H9 (cell line): ENCODE measurements at regions not wholly inside any gene's neighbourhood (a gene's known extent, or its start where the extent isn't known, plus 50 kb on each side); places are given as distances from the start of the nearest gene placed in this dataset.

Source experiments
- DNase-seq: peaks from one replicate; pipeline ENCODE4 v3.0.0-alpha.2; 2017
- H2AFZ ChIP-seq: one replicate; pipeline ENCODE4 v1.6.1; 2013; ENCODE audit warnings: mild to moderate bottlenecking, low read length, control low read depth, moderate library complexity
- H2AK5ac ChIP-seq: 2 replicates; pipeline ENCODE4 v1.6.1; 2013; ENCODE audit warnings: low read length, control low read depth, mixed read lengths; ENCODE audit not compliant: insufficient read length
- H2BK120ac ChIP-seq: one replicate; pipeline ENCODE4 v1.6.1; 2013; ENCODE audit warnings: low read depth, mild to moderate bottlenecking, low read length, control low read depth, inconsistent platforms; ENCODE audit not compliant: poor library complexity, severe bottlenecking
- H2BK12ac ChIP-seq: 2 replicates; pipeline ENCODE4 v1.6.1; 2013; ENCODE audit warnings: low read length, control low read depth, mixed read lengths, low read depth; ENCODE audit not compliant: insufficient read length
- H2BK15ac ChIP-seq: 2 replicates; pipeline ENCODE4 v1.6.1; 2013; ENCODE audit warnings: low read depth, low read length, control low read depth
- H2BK20ac ChIP-seq: one replicate; pipeline ENCODE4 v1.6.1; 2013; ENCODE audit warnings: low read depth, mild to moderate bottlenecking, low read length, control low read depth, inconsistent platforms; ENCODE audit not compliant: poor library complexity, severe bottlenecking
- H2BK5ac ChIP-seq: 2 replicates; pipeline ENCODE4 v1.6.1; 2013; ENCODE audit warnings: low read length, control low read depth, mixed read lengths; ENCODE audit not compliant: insufficient read length
- H3K14ac ChIP-seq: 2 replicates; pipeline ENCODE4 v1.6.1; 2013; ENCODE audit warnings: low read length, control low read depth; ENCODE audit not compliant: insufficient read depth
- H3K18ac ChIP-seq: 2 replicates; pipeline ENCODE4 v1.6.1; 2013; ENCODE audit warnings: low read depth, mild to moderate bottlenecking, mixed read lengths, low read length, control low read depth; ENCODE audit not compliant: insufficient read length
- H3K23ac ChIP-seq: 2 replicates; pipeline ENCODE4 v1.6.1; 2013; ENCODE audit warnings: low read length, control low read depth, mixed read lengths, low read depth; ENCODE audit not compliant: insufficient read length
- H3K23me2 ChIP-seq: 2 replicates; pipeline ENCODE4 v1.6.1; 2013; ENCODE audit warnings: low read depth, mild to moderate bottlenecking, mixed read lengths, low read length, control low read depth; ENCODE audit not compliant: insufficient read length, poor library complexity, severe bottlenecking
- H3K27ac ChIP-seq: 2 replicates; pipeline ENCODE4 v1.5.1; 2013; ENCODE audit warnings: low read length, control low read depth, mixed read lengths, low read depth; ENCODE audit not compliant: insufficient read length
- H3K27me3 ChIP-seq: 2 replicates; pipeline ENCODE4 v1.6.1; 2013; ENCODE audit warnings: low read length, control low read depth, inconsistent platforms; ENCODE audit not compliant: insufficient read depth
- H3K4ac ChIP-seq: 2 replicates; pipeline ENCODE4 v1.6.1; 2013; ENCODE audit warnings: low read depth, mild to moderate bottlenecking, control low read depth, inconsistent platforms, low read length, moderate library complexity
- H3K4me1 ChIP-seq: 2 replicates; pipeline ENCODE4 v1.6.1; 2013; ENCODE audit warnings: low read length, control low read depth, inconsistent platforms; ENCODE audit not compliant: insufficient read depth
- H3K4me2 ChIP-seq: 2 replicates; pipeline ENCODE4 v1.6.1; 2013; ENCODE audit warnings: low read length, control low read depth, mixed read lengths; ENCODE audit not compliant: insufficient read length, insufficient read depth
- H3K56ac ChIP-seq: 2 replicates; pipeline ENCODE4 v1.6.1; 2013; ENCODE audit warnings: low read depth, mild to moderate bottlenecking, mixed read lengths, low read length, control low read depth; ENCODE audit not compliant: insufficient read length
- H3K79me1 ChIP-seq: 2 replicates; pipeline ENCODE4 v1.6.1; 2013; ENCODE audit warnings: low read depth, mild to moderate bottlenecking, moderate library complexity, low read length, control low read depth, inconsistent platforms; ENCODE audit not compliant: insufficient read depth, poor library complexity, severe bottlenecking
- H3K79me2 ChIP-seq: 2 replicates; pipeline ENCODE4 v1.6.1; 2013; ENCODE audit warnings: low read length, control low read depth, inconsistent platforms; ENCODE audit not compliant: insufficient read depth
- H3K9ac ChIP-seq: 2 replicates; pipeline ENCODE4 v1.6.1; 2013; ENCODE audit warnings: low read length, control low read depth, mixed read lengths; ENCODE audit not compliant: insufficient read length; ENCODE audit errors: extremely low read depth
- H3K9me3 ChIP-seq: one replicate; pipeline ENCODE4 v1.6.1; 2013; ENCODE audit warnings: low read depth, low read length, inconsistent platforms; ENCODE audit not compliant: control insufficient read depth
- H3T11ph ChIP-seq: one replicate; pipeline ENCODE4 v1.6.1; 2013; ENCODE audit warnings: mild to moderate bottlenecking, low read length, control low read depth, inconsistent platforms
- H4K20me1 ChIP-seq: one replicate; pipeline ENCODE4 v1.6.1; 2013; ENCODE audit not compliant: control insufficient read depth, insufficient read length, insufficient read depth
- H4K5ac ChIP-seq: 2 replicates; pipeline ENCODE4 v1.6.1; 2013; ENCODE audit warnings: low read depth, mild to moderate bottlenecking, mixed read lengths, low read length, control low read depth; ENCODE audit not compliant: insufficient read length
- H4K8ac ChIP-seq: replicated peaks from 2 replicates; pipeline ENCODE4 v1.6.1; 2013; ENCODE audit warnings: low read length, control low read depth, mixed read lengths, low read depth; ENCODE audit not compliant: insufficient read length
- H4K91ac ChIP-seq: 2 replicates; pipeline ENCODE4 v1.6.1; 2013; ENCODE audit warnings: low read depth, mild to moderate bottlenecking, moderate library complexity, mixed read lengths, low read length, control low read depth; ENCODE audit not compliant: insufficient read length
- H3K27ac Mint-ChIP-seq, 3 experiments: 2 replicates in 2 of 3; 3 replicates in 1 of 3; pipeline ENCODE4 v1.8.0; 2020 to 2021; ENCODE audit warnings: mixed read lengths in 3 of 3, mild to moderate bottlenecking in 1 of 3, moderate library complexity in 1 of 3
- H3K27me3 Mint-ChIP-seq: 2 replicates; pipeline ENCODE4 v1.8.0; 2021; ENCODE audit warnings: low read depth, mild to moderate bottlenecking, moderate library complexity, mixed read lengths
- H3K36me3 Mint-ChIP-seq, 3 experiments: 2 replicates in 2 of 3; 3 replicates in 1 of 3; pipeline ENCODE4 v1.8.0; 2020 to 2021; ENCODE audit warnings: low read depth in 3 of 3, mixed read lengths in 3 of 3; ENCODE audit not compliant: insufficient read depth in 1 of 3
- H3K4me1 Mint-ChIP-seq, 2 experiments: 2 replicates each; pipeline ENCODE4 v1.8.0; 2020; ENCODE audit warnings: mixed read lengths in 2 of 2
- H3K4me3 Mint-ChIP-seq, 2 experiments: 2 replicates in 1 of 2; 3 replicates in 1 of 2; pipeline ENCODE4 v1.8.0; 2020 to 2021; ENCODE audit warnings: mild to moderate bottlenecking in 2 of 2, mixed read lengths in 2 of 2, moderate library complexity in 1 of 2
- H3K9me3 Mint-ChIP-seq, 2 experiments: 2 replicates in 1 of 2; 3 replicates in 1 of 2; pipeline ENCODE4 v1.8.0; 2020; ENCODE audit warnings: mild to moderate bottlenecking in 2 of 2, mixed read lengths in 2 of 2, moderate library complexity in 1 of 2
- CTCF ChIP-seq: fragments of 200-600 bp; sonication (generic); conservative IDR thresholded peaks from 3 replicates; pipeline ENCODE4 v1.8.0; 2021; ENCODE audit warnings: antibody characterized with exemption, mild to moderate bottlenecking
- WGBS: extraction: QIAGEN DNeasy Blood & Tissue Kit; methylation state at CpG from one replicate; pipeline ENCODE4 v1.1.7; 2013; ENCODE audit warnings: missing lambda C conversion rate, low lambda C conversion rate, mixed read lengths; ENCODE audit not compliant: insufficient read length; ENCODE audit errors: extremely low coverage; 5-methylcytosine and 5-hydroxymethylcytosine counted together

GRCh38 chr20:16132036-16132798 is 441.0 kb downstream of the KIF16B start:
- Histone ChIP-seq H4K20me1 (no peaks in the 10 kb centered on the region), H4K8ac (no peak overlapping the region), H3K9ac (no peak overlapping the region), H3K27me3 (no peaks in the 10 kb centered on the region), H2BK5ac (no peak overlapping the region), H2BK15ac (no peak overlapping the region), H3K27ac (no peak overlapping the region), H2BK12ac (no peak overlapping the region), H3K4me1 (no peaks in the 10 kb centered on the region), H3K9me3 (no peaks in the 10 kb centered on the region), H3K23me2 (no peaks in the 10 kb centered on the region), H3K23ac (no peak overlapping the region), H3K4ac (no peak overlapping the region), H2AFZ (no peak overlapping the region), H2BK20ac (no peak overlapping the region), H3K79me2 (no peaks in the 10 kb centered on the region), H3K18ac (no peak overlapping the region), H4K91ac (no peak overlapping the region), H3K79me1 (no peaks in the 10 kb centered on the region), H3T11ph (no peak overlapping the region), H3K14ac (no peak overlapping the region), H3K56ac (no peak overlapping the region), H3K4me2 (no peak overlapping the region), H2AK5ac (no peak overlapping the region), H4K5ac (no peak overlapping the region), H2BK120ac (no peak overlapping the region)
- WGBS, result no CpG with 5 or more reads among the region's 3 CpGs
- no peaks in the 10 kb centered on the region for H3K4me1 Mint-ChIP-seq
- peaks cover 0 to 11% (median 0%) of the 10 kb centered on the region in 3 experiments; a peak in 4 of 7 replicates for H3K36me3 Mint-ChIP-seq
- peaks cover 6% of the 10 kb centered on the region in 2 experiments; a peak in 3 of 5 replicates for H3K9me3 Mint-ChIP-seq
- H3K27me3 Mint-ChIP-seq, result no peaks in the 10 kb centered on the region
- no peak for DNase-seq
- H3K4me3 Mint-ChIP-seq, result no peak overlapping the region
- H3K27ac Mint-ChIP-seq, result no peak overlapping the region
- TF ChIP-seq CTCF, result no peak
